ENCODE measurements at regions not wholly inside any gene's neighbourhood (a gene's known extent, or its start where the extent isn't known, plus 50 kb on each side); places are given as distances from the start of the nearest gene placed in this dataset.

DNA sequence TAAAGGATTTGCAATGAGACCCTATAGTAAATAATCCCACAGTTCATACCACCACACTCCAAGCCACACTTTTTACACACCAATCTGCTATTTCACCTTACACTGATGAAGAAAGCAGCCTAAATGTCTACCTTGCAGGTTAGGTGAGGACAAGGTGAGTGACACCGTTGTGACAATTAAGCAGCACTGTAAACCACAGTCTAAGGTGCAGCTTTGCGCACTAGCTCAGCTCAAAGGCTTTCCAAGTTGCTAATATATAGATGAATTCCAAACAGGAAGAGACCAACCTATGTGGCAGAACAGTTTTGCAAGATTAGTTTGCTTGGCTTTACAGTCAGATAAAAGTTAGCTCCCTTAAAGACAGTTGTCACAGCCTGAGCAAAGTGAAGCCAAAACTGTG, 429.5 kb upstream of the MARCKS start:
- TF ChIP-seq CTCF (IDR thresholded peaks at IDR 0.05; ENCODE audit: low read length) (no peak), EZH2 (IDR thresholded peaks at IDR 0.05; ENCODE audit: borderline replicate concordance, low read length) (no peak)
